ENCODE measurements at regions not wholly inside any gene's neighbourhood (a gene's known extent, or its start where the extent isn't known, plus 50 kb on each side); places are given as distances from the start of the nearest gene placed in this dataset.

DNA sequence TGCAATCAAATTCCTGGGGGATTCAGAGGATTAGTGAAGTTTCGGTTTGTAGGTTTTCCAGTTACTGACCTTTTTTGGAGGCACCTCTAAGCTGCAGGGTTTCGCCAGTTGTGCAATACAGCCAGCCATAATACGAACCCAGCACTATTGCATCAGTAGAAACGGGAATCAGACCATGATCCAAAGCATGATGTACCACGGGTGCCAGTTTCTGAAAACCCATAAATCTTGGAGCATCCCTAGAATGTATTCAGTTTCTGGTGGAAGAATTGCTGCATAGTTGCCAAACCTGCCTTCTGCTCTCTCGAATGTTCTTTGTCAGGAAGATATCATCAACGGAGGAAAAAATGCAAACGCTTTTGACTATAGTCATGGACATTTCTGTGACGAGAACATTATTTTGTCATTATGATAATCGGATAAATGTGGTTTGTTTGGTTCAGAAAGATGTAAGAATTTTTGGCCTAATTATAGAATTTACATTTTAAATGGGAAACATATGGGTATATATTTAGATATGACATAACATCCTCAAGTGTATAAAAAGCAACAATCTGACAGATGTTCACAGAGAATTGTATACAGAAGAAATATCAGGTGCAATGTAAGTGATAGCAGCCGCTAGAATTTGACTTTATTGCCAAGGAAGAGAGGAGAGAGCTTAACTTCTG lies 186.2 kb upstream of the PRKCQ start:
- Histone ChIP-seq H3K27ac (ENCODE audit: insufficient read depth, low read depth, low read length) (no peak overlapping the region), H3K36me3 (ENCODE audit: control insufficient read depth in 2 of 2, extremely low read depth in 1 of 2, insufficient read depth in 2 of 2, low read length in 2 of 2) (no peaks in the 10 kb centered on the region), H3K9me1 (replicated peaks; ENCODE audit: control insufficient read depth, extremely low read depth, insufficient read depth, low read length) (no peaks in the 10 kb centered on the region), H3K4me1 (ENCODE audit: control insufficient read depth, extremely low read depth, insufficient read depth, low read length) (no peaks in the 10 kb centered on the region), H3K27me3 (ENCODE audit: control insufficient read depth in 2 of 2, insufficient read depth in 2 of 2, low read length in 2 of 2) (peaks cover 0 to 2% of the 10 kb centered on the region in 2 experiments), H3K4me3 (replicated peaks in 1 of 3; ENCODE audit: insufficient read depth in 1 of 3, low read depth in 1 of 3, low read length in 3 of 3) (no peak overlapping the region), H3K4me2 (ENCODE audit: insufficient read depth, low read length) (no peak overlapping the region), H3K9ac (replicated peaks; ENCODE audit: extremely low read depth, insufficient read depth, low read length) (no peak overlapping the region), H4K20me1 (replicated peaks; ENCODE audit: control insufficient read depth, extremely low read depth, insufficient read depth, low read length) (no peaks in the 10 kb centered on the region), H2AFZ (ENCODE audit: low read depth, low read length) (no peak overlapping the region), H3K79me2 (ENCODE audit: control insufficient read depth, insufficient read depth, low read length) (no peaks in the 10 kb centered on the region), H3K9me3 (replicated peaks; ENCODE audit: control insufficient read depth, insufficient read depth, low read length) (no peaks in the 10 kb centered on the region)
- TF ChIP-seq POLR2A (IDR thresholded peaks at IDR 0.05; ENCODE audit: low read depth, low read length) (no peak), CTCF (IDR thresholded peaks at IDR 0.05; ENCODE audit: extremely low read depth in 1 of 2, insufficient read depth in 1 of 2, low read depth in 1 of 2, low read length in 2 of 2) (no peak), FOS (IDR thresholded peaks at IDR 0.05; ENCODE audit: borderline replicate concordance, insufficient read depth, low read length) (no peak), MYC (IDR thresholded peaks at IDR 0.05; ENCODE audit: low read depth, low read length) (no peak), GATA2 (IDR thresholded peaks at IDR 0.05; ENCODE audit: insufficient read depth, insufficient read length, low read depth, low read length) (no peak)
- intact Hi-C loops (cut with micrococcal nuclease) (no loop called here), dilution Hi-C loops (cut with MboI; ENCODE audit: extremely low pct_ligation_motif_present, low sequenced_read_pairs) (no loop called here)
- no TSS peak for BruUV-seq (replicated peaks)
- ChIA-PET CTCF (interaction anchor here (0.6 to 1.1 kb wide), 3 partner anchors 10 to 644 kb away, joined by 3 to 5 read pairs (median 3); partner anchors contain the start of gene SFMBT2), POLR2A (no interaction called here)
- DNase-seq (ENCODE audit: low read depth, low spot score) (no peak), FAIRE-seq (no peak)

- CTCF ChIA-PET: no interaction called here
- Histone ChIP-seq H3K9me3 (replicated peaks; ENCODE audit: control insufficient read depth, insufficient read depth, low read length) (no peaks in the 10 kb centered on the region), H3K36me3 (ENCODE audit: control insufficient read depth in 2 of 2, extremely low read depth in 1 of 2, insufficient read depth in 2 of 2, low read length in 2 of 2) (no peaks in the 10 kb centered on the region), H3K9me1 (replicated peaks; ENCODE audit: control insufficient read depth, extremely low read depth, insufficient read depth, low read length) (no peaks in the 10 kb centered on the region), H2AFZ (ENCODE audit: low read depth, low read length) (no peak overlapping the region), H3K27me3 (ENCODE audit: control insufficient read depth in 2 of 2, insufficient read depth in 2 of 2, low read length in 2 of 2) (peaks cover 2 to 5% of the 10 kb centered on the region in 2 experiments), H3K4me3 (replicated peaks in 1 of 3; ENCODE audit: insufficient read depth in 1 of 3, low read depth in 1 of 3, low read length in 3 of 3) (no peak overlapping the region), H3K9ac (replicated peaks; ENCODE audit: extremely low read depth, insufficient read depth, low read length) (no peak overlapping the region), H4K20me1 (replicated peaks; ENCODE audit: control insufficient read depth, extremely low read depth, insufficient read depth, low read length) (no peaks in the 10 kb centered on the region), H3K27ac (ENCODE audit: insufficient read depth, low read depth, low read length) (no peak overlapping the region), H3K4me1 (ENCODE audit: control insufficient read depth, extremely low read depth, insufficient read depth, low read length) (no peaks in the 10 kb centered on the region), H3K79me2 (ENCODE audit: control insufficient read depth, insufficient read depth, low read length) (no peaks in the 10 kb centered on the region), H3K4me2 (ENCODE audit: insufficient read depth, low read length) (no peak overlapping the region)
- TF ChIP-seq POLR2AphosphoS5 (IDR thresholded peaks at IDR 0.05; ENCODE audit: insufficient read depth, low read depth, low read length): no peak
- TF ChIP-seq MYC (IDR thresholded peaks at IDR 0.05; ENCODE audit: low read depth, low read length): no peak
- no peak for TF ChIP-seq POLR2A (IDR thresholded peaks at IDR 0.05; ENCODE audit: low read depth, low read length)
- no peak for TF ChIP-seq FOS (IDR thresholded peaks at IDR 0.05; ENCODE audit: borderline replicate concordance, insufficient read depth, low read length)
- TF ChIP-seq MAX (IDR thresholded peaks at IDR 0.05; ENCODE audit: insufficient read depth, insufficient read length): no peak
- TF ChIP-seq JUN (IDR thresholded peaks at IDR 0.05; ENCODE audit: borderline replicate concordance, insufficient read depth, insufficient read length, low read depth): no peak
- no peak for TF ChIP-seq CTCF (IDR thresholded peaks at IDR 0.05; ENCODE audit: extremely low read depth in 1 of 2, insufficient read depth in 1 of 2, low read depth in 1 of 2, low read length in 2 of 2)
- TF ChIP-seq GATA2 (IDR thresholded peaks at IDR 0.05; ENCODE audit: insufficient read depth, insufficient read length, low read depth, low read length): no peak
- no peak for TF ChIP-seq EZH2 (IDR thresholded peaks at IDR 0.05; ENCODE audit: borderline replicate concordance, low read depth, low read length, severe bottlenecking)
- dilution Hi-C loops (cut with MboI; ENCODE audit: extremely low pct_ligation_motif_present, low sequenced_read_pairs): no loop called here
- POLR2A ChIA-PET: no interaction called here
- DNase-seq (ENCODE audit: low read depth, low spot score) (no peak), FAIRE-seq (no peak)
- no TSS peak for BruUV-seq (replicated peaks)
- intact Hi-C loops (cut with micrococcal nuclease): no loop called here
Measured at GRCh38 chr10:6763423-6763822, 183.3 kb upstream of the PRKCQ start.
